ENCODE measurements at regions not wholly inside any gene's neighbourhood (a gene's known extent, or its start where the extent isn't known, plus 50 kb on each side); places are given as distances from the start of the nearest gene placed in this dataset.

- no peak for FAIRE-seq
- no peak overlapping the region for H3K4me3 ChIP-seq
Observed at GRCh38 chr16:58789351-58789750, 55.2 kb upstream of the GOT2 start.

More at GRCh38 chr16:58789351-58789750, 55.2 kb upstream of the GOT2 start:
- H3K4me2 ChIP-seq: no peak overlapping the region
- no peak overlapping the region for H3K27ac ChIP-seq
- no peaks in the 10 kb centered on the region for H3K9me3 ChIP-seq
- POLR2A ChIA-PET: no interaction called here
- no peak for ATAC-seq
- WGBS (ENCODE audit: missing lambda C conversion rate): 49% methylated on average over 4 of the region's 4 CpGs
- no peak for TF ChIP-seq ELK1 (IDR thresholded peaks at IDR 0.05; ENCODE audit: low read depth, low read length)
- no peak for TF ChIP-seq HEYL (CRISPR knock-in tag; IDR thresholded peaks at IDR 0.05)
- TF ChIP-seq BCL3 (IDR thresholded peaks at IDR 0.05): no peak
- no peak for TF ChIP-seq ZNF302 (CRISPR knock-in tag; IDR thresholded peaks at IDR 0.05)
- no peak for TF ChIP-seq ATOH8 (CRISPR knock-in tag; IDR thresholded peaks at IDR 0.05; ENCODE audit: low read depth)
- CTCF ChIA-PET: no interaction called here
- no peaks in the 10 kb centered on the region for H3K4me1 ChIP-seq
- no peak for DNase-seq (ENCODE audit: low read depth in 1 of 2, low spot score in 1 of 2)

Small RNA genes lying in the stretch of these regions (small RNA-seq; reads per million reads assigned to genes)
- gene AC018554.2 (0 reads per million in 6 experiments), gene AC092121.1 (0 to 1.7 (median 0) reads per million in 6 experiments), gene RF00017 (0 reads per million in 6 experiments), gene RNU4-58P (0 reads per million in 6 experiments), gene RPS27P27 (0 reads per million in 6 experiments)
